Heart left ventricle (tissue), 16 donors: ENCODE measurements at regions not wholly inside any gene's neighbourhood (a gene's known extent, or its start where the extent isn't known, plus 50 kb on each side); places are given as distances from the start of the nearest gene placed in this dataset.

Source experiments
- ATAC-seq, 4 donors: fragments of 200-7000 bp; cut with Tn5 transposase; one replicate each; pipeline ENCODE4 v1.9.1; 2020 to 2022; ENCODE audit warnings: moderate library complexity in 4 of 4, mild to moderate bottlenecking in 3 of 4, moderate number of reproducible peaks in 1 of 4
- DNase-seq, 5 donors: peaks; one replicate each; pipeline ENCODE4 v3.0.0-alpha.2; 2020
- H3K27ac ChIP-seq, 12 donors: fragments of 200-600 bp; sonication (generic) in 4 of 12; one replicate each; pipeline versions ENCODE4 v1.5.0 to v1.8.0; 2016 to 2022; ENCODE audit warnings: mild to moderate bottlenecking in 2 of 12
- H3K27me3 ChIP-seq, 9 donors: fragments of 200-600 bp; sonication (generic) in 2 of 9; one replicate each; pipeline versions ENCODE4 v1.5.1 to v1.8.0; 2016 to 2022; ENCODE audit warnings: mild to moderate bottlenecking in 3 of 9
- H3K36me3 ChIP-seq, 9 donors: fragments of 200-600 bp; sonication (generic) in 2 of 9; one replicate each; pipeline versions ENCODE4 v1.5.0 to v1.8.0; 2018 to 2022; ENCODE audit warnings: mild to moderate bottlenecking in 2 of 9
- H3K4me1 ChIP-seq, 12 donors: fragments of 200-600 bp; sonication (generic) in 4 of 12; one replicate each; pipeline versions ENCODE4 v1.5.0 to v1.8.0; 2016 to 2022; ENCODE audit warnings: mild to moderate bottlenecking in 3 of 12
- H3K4me3 ChIP-seq, 12 donors: fragments of 200-600 bp; sonication (generic) in 4 of 12; one replicate each; pipeline versions ENCODE4 v1.5.0 to v1.8.0; 2017 to 2022; ENCODE audit warnings: mild to moderate bottlenecking in 9 of 12, moderate library complexity in 4 of 12
- H3K9me3 ChIP-seq, 12 donors: fragments of 200-600 bp; sonication (generic) in 4 of 12; one replicate each; pipeline versions ENCODE4 v1.5.0 to v1.8.0; 2016 to 2022; ENCODE audit warnings: mild to moderate bottlenecking in 1 of 12
- CTCF ChIP-seq, 12 donors: fragments of 200-600 bp; sonication (generic) in 4 of 12; IDR thresholded peaks; one replicate each; pipeline versions ENCODE4 v1.5.0 to v1.8.0; 2018 to 2022; ENCODE audit warnings: antibody characterized with exemption in 12 of 12, mild to moderate bottlenecking in 5 of 12
- POLR2A ChIP-seq, 2 donors: fragments of 450-650 bp; IDR thresholded peaks; one replicate each; pipeline ENCODE4 v1.6.1; 2017; ENCODE audit warnings: antibody characterized with exemption in 2 of 2, mild to moderate bottlenecking in 2 of 2, moderate library complexity in 2 of 2
- WGBS, 4 donors: extraction: QIAGEN DNeasy Blood & Tissue Kit in 2 of 4; methylation state at CpG; one replicate each; pipeline versions ENCODE4 v1.1.5 to v1.1.7; 2013 to 2018; 5-methylcytosine and 5-hydroxymethylcytosine counted together
- intact Hi-C, 10 donors: fragments of 100-400 bp; cut with DNase I; formaldehyde crosslinking; loops; one replicate each; pipeline versions ENCODE4 v1.11.1 to v1.14.2; 2022
- donor health status: ischemic (EF 13 %, LVEDD 7.1; RV severe dilation, severe dysfunction).
- donor health status: healthy with polysubstance abuse.
- donor health status: DM: no; HTN: yes; CAD: no.
- donor health status: DM: no; HTN: no; CAD: no.
- donor health status: ischemic (EF 25% LVEDD 6.9; RV normal size, moderate dysfunction).
- donor health status: ischemic (EF 25% LVEDD 5.7; RV mildly dilated, moderate dysfunction).
- donor health status: healthy.
- donor health status: DM: yes; HTN: yes; CAD: no.
- donor health status: ischemic (EF 35%, LVEDD 5.7; RV mildly dilated, moderate dysfunction).
- donor health status: nonischemic (EF 11% LVEDD 7.7; RV severe dilation, severe dysfunction).
- donor health status: DM: yes; HTN: yes; CAD: no.
- donor health status: PGD.
- donor health status: ischemic (EF 29% LVEDD 5.4; RV normal size, mild dysfunction).
- donor health status: nonischemic (EF 23%, LVEDD 6.1; RV moderate dilation, normal function).

GRCh38 chr6:147648916-147649315 is 140.4 kb downstream of the SAMD5 start:
- WGBS, 4 donors: 70 to 82% (median 72%) methylated on average over 2 of the region's 2 CpGs
- ATAC-seq: no peak
- H3K36me3 ChIP-seq: no peaks in the 10 kb centered on the region
- no peak for TF ChIP-seq POLR2A (IDR thresholded peaks at IDR 0.05)
- no peak overlapping the region for H3K4me3 ChIP-seq
- no peak overlapping the region for H3K27ac ChIP-seq
- no peak for DNase-seq
- intact Hi-C loops: no loop called here
- no peaks in the 10 kb centered on the region for H3K9me3 ChIP-seq
- H3K4me1 ChIP-seq: peaks cover 0 to 10% (median 5%) of the 10 kb centered on the region in 12 donors
- no peaks in the 10 kb centered on the region for H3K27me3 ChIP-seq

- peaks cover 0 to 10% (median 5%) of the 10 kb centered on the region in 12 donors for H3K4me1 ChIP-seq
- intact Hi-C loops: loop anchor here (1.0 to 10.0 kb wide), 7 partner anchors 143 to 516 kb away; partner anchors contain the start of gene SAMD5 (in 7 of the 10)
- 50 to 61% (median 57%) methylated on average over 6 of the region's 6 CpGs for WGBS, 4 donors
- peak in 4 of 5 donors; percentile 12 to 59 (median 42) for DNase-seq
- no peaks in the 10 kb centered on the region for H3K36me3 ChIP-seq
- no peak overlapping the region for H3K4me3 ChIP-seq
- peak; percentile 12 to 56 (median 42) for TF ChIP-seq CTCF (IDR thresholded peaks at IDR 0.05)
- TF ChIP-seq POLR2A (IDR thresholded peaks at IDR 0.05): no peak
- peak overlapping the region in 1 of 12 donors; percentile 7 for H3K27ac ChIP-seq
- peak; percentile 89 to 92 (median 91) for ATAC-seq
- H3K9me3 ChIP-seq: no peaks in the 10 kb centered on the region
- no peaks in the 10 kb centered on the region for H3K27me3 ChIP-seq
Observed at GRCh38 chr6:147651249-147652063, 143.0 kb downstream of the SAMD5 start.

GRCh38 chr6:147653631-147654030 is 145.1 kb downstream of the SAMD5 start:
- no peak for DNase-seq
- Histone ChIP-seq H3K36me3 (no peaks in the 10 kb centered on the region), H3K4me3 (no peak overlapping the region), H3K27ac (no peak overlapping the region), H3K4me1 (peaks cover 0 to 10% (median 5%) of the 10 kb centered on the region in 12 donors), H3K27me3 (no peaks in the 10 kb centered on the region), H3K9me3 (no peaks in the 10 kb centered on the region)
- 69 to 80% (median 78%) methylated on average over 2 of the region's 2 CpGs for WGBS, 4 donors
- intact Hi-C loops: loop anchor here in 6 of 10 donors (2.0 to 10.0 kb wide), 4 partner anchors 146 to 514 kb away; partner anchors contain the start of gene SAMD5 (in 4 of the 6)
- no peak for ATAC-seq
- TF ChIP-seq POLR2A (IDR thresholded peaks at IDR 0.05) (no peak), CTCF (IDR thresholded peaks at IDR 0.05) (no peak)

- no peak for ATAC-seq
Observed at GRCh38 chr6:147654103-147654845, 145.8 kb downstream of the SAMD5 start.

More at GRCh38 chr6:147654103-147654845, 145.8 kb downstream of the SAMD5 start:
- Histone ChIP-seq H3K4me3 (no peak overlapping the region), H3K27ac (no peak overlapping the region), H3K36me3 (no peaks in the 10 kb centered on the region), H3K4me1 (peaks cover 0 to 10% (median 5%) of the 10 kb centered on the region in 12 donors), H3K9me3 (no peaks in the 10 kb centered on the region), H3K27me3 (no peaks in the 10 kb centered on the region)
- intact Hi-C loops: loop anchor here in 6 of 10 donors (5.0 to 10.0 kb wide), 3 partner anchors 147 to 513 kb away; partner anchors contain the start of gene SAMD5 (in 4 of the 6)
- TF ChIP-seq CTCF (IDR thresholded peaks at IDR 0.05) (no peak), POLR2A (IDR thresholded peaks at IDR 0.05) (no peak)
- 65 to 78% (median 76%) methylated on average over 5 of the region's 5 CpGs for WGBS, 4 donors
- no peak for DNase-seq
